Pons (tissue), 1 donor: ENCODE measurements at regions not wholly inside any gene's neighbourhood (a gene's known extent, or its start where the extent isn't known, plus 50 kb on each side); places are given as distances from the start of the nearest gene placed in this dataset.
A peak's percentile ranks its signal among the peaks of the same experiment; 100 is the strongest.
"Not testable (repeated sequence)": the region's sequence is repeated elsewhere in the genome, so short reads cannot be mapped to it uniquely, and the experiment has no call there.

Experiments
- DNase-seq: peaks from one replicate; pipeline ENCODE4 v3.0.0-alpha.2; 2016; ENCODE audit warnings: low spot score

GRCh38 chr1:60886793-60887331, 195.5 kb upstream of the NFIA start:
- DNase-seq, result no peak

DNA sequence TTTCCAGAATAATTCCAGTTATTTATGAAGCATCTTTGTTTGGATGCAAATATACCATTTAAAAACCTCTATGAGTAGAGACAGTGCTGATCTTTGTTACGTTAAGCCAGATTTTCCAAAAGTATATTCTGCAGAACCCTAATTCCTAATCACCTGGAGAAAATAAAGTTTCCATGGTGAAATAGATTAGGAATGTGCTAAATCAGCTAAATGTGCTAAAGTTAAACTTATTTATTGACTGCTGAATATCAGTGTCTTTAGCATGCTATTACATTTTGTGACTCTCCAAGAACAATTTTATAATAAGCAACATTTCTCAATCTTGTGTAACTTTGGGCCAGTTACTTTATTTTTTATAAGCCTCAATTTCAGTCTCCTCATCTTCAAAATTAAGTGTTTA, 196.3 kb upstream of the NFIA start:
- DNase-seq, result no peak

- no peak for DNase-seq
These were observed 202.2 kb upstream of the NFIA start for GRCh38 chr1:60880202-60880601.

DNA sequence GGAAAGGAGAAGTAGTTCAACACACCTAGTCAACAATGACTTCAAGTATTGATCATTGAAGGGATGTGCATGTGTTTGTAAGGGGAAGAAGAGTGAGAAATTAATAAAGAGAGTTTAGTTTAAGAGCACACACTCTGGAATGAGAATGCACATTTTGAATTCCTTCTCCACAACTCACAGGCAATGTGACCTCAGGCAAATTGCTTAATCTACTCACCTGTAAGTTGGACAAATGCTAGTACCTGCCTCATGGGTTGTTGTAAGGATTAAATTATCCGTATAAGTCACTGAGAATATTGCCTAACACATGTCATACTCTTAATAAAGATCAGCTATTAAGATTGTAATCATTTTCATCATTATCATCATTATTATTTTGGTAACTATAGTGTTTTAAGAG, 204.0 kb upstream of the NFIA start:
- DNase-seq, result no peak

GRCh38 chr1:60877376-60877775, 205.0 kb upstream of the NFIA start:
- no peak for DNase-seq

DNA sequence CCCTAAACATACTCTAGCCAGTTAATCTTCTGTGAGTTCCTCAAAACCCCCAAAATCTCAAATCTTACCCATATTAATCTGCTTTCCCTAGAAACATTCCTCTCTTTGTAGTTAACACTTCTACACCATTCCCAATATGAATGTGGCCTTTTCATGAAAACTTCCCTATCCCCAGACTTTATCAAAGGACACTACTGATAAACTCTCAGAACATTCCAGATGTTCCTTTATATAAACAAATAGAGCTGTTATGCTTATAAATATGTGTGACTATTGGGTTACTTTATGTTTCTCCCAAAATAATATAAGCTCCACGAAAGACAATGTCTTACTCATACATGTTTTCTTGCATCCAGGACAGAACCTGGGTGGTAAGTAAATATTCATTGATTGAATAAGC, 205.4 kb upstream of the NFIA start:
- no peak for DNase-seq

- DNase-seq, result no peak
These were observed 207.2 kb upstream of the NFIA start for GRCh38 chr1:60875138-60875537.

GRCh38 chr1:60874718-60875117, 207.6 kb upstream of the NFIA start:
- DNase-seq, result no peak

DNA sequence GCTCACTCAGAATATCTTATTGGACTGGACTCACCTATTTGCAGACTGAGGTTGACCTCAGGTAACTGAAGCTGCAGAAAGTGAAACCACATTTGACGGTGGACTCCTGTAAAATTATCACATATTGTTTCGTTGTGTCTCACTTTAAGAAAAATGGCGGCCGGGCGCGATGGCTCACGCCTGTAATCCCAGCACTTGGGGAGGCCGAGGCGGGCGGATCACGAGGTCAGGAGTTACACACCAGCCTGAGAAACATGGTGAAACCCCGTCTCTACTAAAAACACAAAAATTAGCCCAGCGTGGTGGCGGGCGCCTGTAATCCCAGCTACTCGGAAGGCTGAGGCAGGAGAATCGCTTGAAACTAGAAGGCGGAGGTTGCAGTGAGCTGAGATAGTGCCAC, 209.0 kb upstream of the NFIA start:
- not testable (repeated sequence) for DNase-seq

GRCh38 chr1:60872426-60873054, 209.8 kb upstream of the NFIA start:
- no peak for DNase-seq

DNA sequence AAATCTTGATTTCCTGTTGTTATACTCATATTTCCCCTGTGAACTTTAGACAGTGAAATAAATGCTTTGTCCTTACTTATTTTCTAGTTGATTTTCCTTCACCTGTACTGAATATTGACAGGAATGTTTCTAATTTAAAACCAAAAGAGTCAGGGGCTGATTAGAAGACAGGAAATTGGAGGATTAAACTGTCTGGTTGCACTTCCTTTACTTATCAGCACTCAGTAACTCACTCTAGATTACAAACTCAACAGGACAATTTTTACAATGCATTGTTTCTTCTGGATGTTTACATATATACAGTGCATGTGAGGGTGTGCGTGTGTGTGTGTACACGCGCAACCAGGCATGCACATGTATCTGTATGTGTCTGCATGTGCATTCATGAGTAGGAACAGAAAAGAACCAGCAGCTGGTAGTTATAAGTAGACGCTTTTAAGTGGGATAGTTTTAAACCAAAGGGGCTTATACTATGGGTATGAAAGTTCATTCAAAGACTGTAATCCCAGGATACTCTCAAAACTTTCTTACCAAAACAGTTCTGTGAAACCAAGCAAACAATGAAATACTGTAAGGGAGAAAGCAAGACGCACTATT, 212.0 kb upstream of the NFIA start:
- DNase-seq, result no peak

GRCh38 chr1:60868901-60869663, 213.3 kb upstream of the NFIA start:
- DNase-seq, result no peak

GRCh38 chr1:60867782-60868181, 214.6 kb upstream of the NFIA start:
- no peak for DNase-seq

DNA sequence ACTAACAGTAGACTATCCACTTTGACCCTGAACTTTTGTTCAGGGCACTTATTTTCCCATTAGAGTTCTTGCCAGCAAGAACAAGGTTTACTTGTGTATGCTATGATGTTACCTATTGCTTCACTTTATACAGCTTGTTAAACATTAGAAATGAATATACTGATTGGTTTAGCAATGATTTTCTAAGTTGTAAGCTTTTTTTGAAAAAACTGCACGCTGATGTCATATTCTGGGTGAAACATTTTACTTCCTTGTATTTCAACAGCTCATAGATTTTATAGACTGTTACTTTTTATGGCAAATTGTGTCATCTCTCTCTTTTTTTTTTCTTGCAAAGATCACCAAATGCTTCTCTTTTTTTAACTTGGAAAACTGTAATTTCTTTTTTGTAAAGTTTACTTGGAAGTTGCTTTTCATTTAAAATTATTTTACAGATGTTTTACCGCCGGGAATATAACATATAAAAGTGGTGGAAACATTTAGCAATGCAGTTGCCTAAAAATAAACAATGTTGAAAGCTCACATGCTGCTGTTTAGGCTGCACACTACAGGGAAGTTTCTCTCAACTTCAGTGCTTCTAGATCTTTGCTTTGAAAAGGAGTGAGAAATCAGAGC, 215.3 kb upstream of the NFIA start:
- DNase-seq, result peak; percentile 39

- no peak for DNase-seq
These were observed 216.0 kb upstream of the NFIA start for GRCh38 chr1:60866226-60866900.

- DNase-seq, result no peak
These were observed 217.2 kb upstream of the NFIA start for GRCh38 chr1:60865166-60865565.

GRCh38 chr1:60864722-60865121, 217.6 kb upstream of the NFIA start:
- DNase-seq, result no peak

DNA sequence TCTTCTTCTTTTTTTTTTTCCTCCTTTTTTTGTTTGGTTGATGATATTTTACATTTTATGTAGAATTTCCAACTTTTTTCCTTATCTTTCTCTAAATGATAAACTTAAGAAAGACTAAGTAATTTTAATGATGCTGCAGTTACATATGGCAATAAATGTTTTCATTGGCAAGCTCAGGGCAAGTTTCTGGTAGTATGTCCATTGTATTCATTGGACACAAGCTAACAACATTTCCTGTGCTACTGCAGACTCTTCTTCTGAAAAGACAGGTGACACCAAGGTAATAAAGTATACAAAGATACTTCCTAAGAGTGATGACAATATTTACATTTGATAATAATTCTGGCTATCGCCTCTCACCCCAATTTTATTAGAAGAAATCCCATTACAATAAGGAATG, 219.2 kb upstream of the NFIA start:
- no peak for DNase-seq

GRCh38 chr1:60861961-60862567, 220.3 kb upstream of the NFIA start:
- no peak for DNase-seq

DNA sequence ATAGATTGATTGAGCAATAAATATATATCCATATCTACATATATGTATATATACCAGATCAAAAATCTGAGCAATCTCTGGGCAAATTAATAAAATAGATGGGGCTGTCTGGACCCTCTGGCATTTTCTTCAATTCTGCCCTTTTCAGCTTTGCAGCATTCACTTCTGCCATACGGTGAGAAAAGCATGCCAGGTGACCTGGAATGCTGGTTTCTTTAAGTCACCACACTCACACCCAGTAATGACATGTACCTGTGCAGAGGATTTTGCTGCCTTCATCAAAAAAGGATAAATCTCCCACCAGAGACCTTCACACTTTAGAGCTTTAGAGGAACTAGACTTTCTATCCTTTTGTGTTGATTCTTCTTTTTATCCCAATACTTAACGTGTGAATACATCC, 223.2 kb upstream of the NFIA start:
- no peak for DNase-seq

- DNase-seq, result no peak
These were observed 224.5 kb upstream of the NFIA start for GRCh38 chr1:60857851-60858250.

GRCh38 chr1:60850084-60850483, 232.3 kb upstream of the NFIA start:
- no peak for DNase-seq
